Liver (tissue), 8 donors: ENCODE measurements at regions not wholly inside any gene's neighbourhood (a gene's known extent, or its start where the extent isn't known, plus 50 kb on each side); places are given as distances from the start of the nearest gene placed in this dataset.

Source experiments
- DNase-seq: peaks from one replicate; pipeline ENCODE4 v3.0.0-alpha.2; 2017; ENCODE audit warnings: low spot score
- H3K27ac ChIP-seq, 2 donors: one replicate each; pipeline ENCODE4 v1.7.0; 2013; ENCODE audit warnings: inconsistent platforms in 2 of 2, low read length in 2 of 2, control low read depth in 1 of 2, low read depth in 1 of 2, mild to moderate bottlenecking in 1 of 2
- H3K27me3 ChIP-seq, 4 donors: one replicate each; pipeline versions ENCODE4 v1.6.1 to v1.7.0; 2013; ENCODE audit warnings: low read length in 3 of 4, inconsistent platforms in 1 of 4, mild to moderate bottlenecking in 1 of 4, moderate library complexity in 1 of 4; ENCODE audit not compliant: control insufficient read depth in 4 of 4, insufficient read depth in 4 of 4
- H3K36me3 ChIP-seq, 4 donors: one replicate each; pipeline versions ENCODE4 v1.6.1 to v1.7.0; 2013; ENCODE audit warnings: low read length in 3 of 4, mild to moderate bottlenecking in 3 of 4, low read depth in 1 of 4, moderate library complexity in 1 of 4; ENCODE audit not compliant: control insufficient read depth in 4 of 4, insufficient read depth in 3 of 4
- H3K4me1 ChIP-seq, 4 donors: one replicate each; pipeline versions ENCODE4 v1.6.1 to v1.7.0; 2013; ENCODE audit warnings: low read length in 3 of 4, mild to moderate bottlenecking in 3 of 4, moderate library complexity in 1 of 4; ENCODE audit not compliant: control insufficient read depth in 4 of 4, insufficient read depth in 4 of 4
- H3K4me3 ChIP-seq, 3 donors: one replicate each; pipeline versions ENCODE4 v1.6.1 to v1.7.0; 2013; ENCODE audit warnings: low read length in 3 of 3, control low read depth in 1 of 3, low read depth in 1 of 3, mild to moderate bottlenecking in 1 of 3
- H3K9ac ChIP-seq, 2 donors: one replicate each; pipeline ENCODE4 v1.7.0; 2013; ENCODE audit warnings: low read length in 2 of 2, mild to moderate bottlenecking in 2 of 2, moderate library complexity in 2 of 2, control low read depth in 1 of 2, low read depth in 1 of 2
- H3K9me3 ChIP-seq, 4 donors: one replicate each; pipeline versions ENCODE4 v1.6.1 to v1.7.0; 2013; ENCODE audit warnings: low read length in 3 of 4; ENCODE audit not compliant: control insufficient read depth in 4 of 4
- ATF3 ChIP-seq: IDR thresholded peaks from 2 replicates; pipeline ENCODE4 v1.6.1; 2016; ENCODE audit warnings: antibody characterized with exemption
- CTCF ChIP-seq: fragments of 150-350 bp; IDR thresholded peaks from 2 replicates; pipeline ENCODE4 v1.5.1; 2017; ENCODE audit warnings: improper control_type of control experiment, low read depth, low read length; ENCODE audit not compliant: missing input control
- EGR1 ChIP-seq, 2 donors: IDR thresholded peaks; 2 replicates each; pipeline ENCODE4 v1.6.1; 2016 to 2018; ENCODE audit warnings: antibody characterized with exemption in 2 of 2, low read depth in 2 of 2
- FOXA1 ChIP-seq: IDR thresholded peaks from 2 replicates; pipeline ENCODE4 v1.6.1; 2016; ENCODE audit warnings: antibody characterized with exemption
- GABPA ChIP-seq, 2 donors: IDR thresholded peaks in 1 of 2; conservative IDR thresholded peaks in 1 of 2; 2 replicates each; pipeline ENCODE4 v1.6.1; 2016; ENCODE audit warnings: antibody characterized with exemption in 2 of 2, mild to moderate bottlenecking in 1 of 2, moderate library complexity in 1 of 2
- HNF4A ChIP-seq, 2 donors: conservative IDR thresholded peaks; 2 replicates each; pipeline ENCODE4 v1.6.1; 2016; ENCODE audit warnings: antibody characterized with exemption in 2 of 2, mild to moderate bottlenecking in 2 of 2
- HNF4G ChIP-seq: IDR thresholded peaks from 2 replicates; pipeline ENCODE4 v1.6.1; 2016; ENCODE audit warnings: antibody characterized with exemption
- JUND ChIP-seq, 2 donors: IDR thresholded peaks; 2 replicates each; pipeline ENCODE4 v1.6.1; 2016; ENCODE audit warnings: antibody characterized with exemption in 2 of 2
- MAX ChIP-seq: IDR thresholded peaks from 2 replicates; pipeline ENCODE4 v1.6.1; 2016; ENCODE audit warnings: antibody characterized with exemption
- NR2F2 ChIP-seq: IDR thresholded peaks from 2 replicates; pipeline ENCODE4 v1.6.1; 2016; ENCODE audit warnings: antibody characterized with exemption
- RAD21 ChIP-seq, 2 donors: IDR thresholded peaks; 2 replicates each; pipeline ENCODE4 v1.6.1; 2016; ENCODE audit warnings: antibody characterized with exemption in 2 of 2, mild to moderate bottlenecking in 2 of 2
- REST ChIP-seq: IDR thresholded peaks from 2 replicates; pipeline ENCODE4 v1.6.1; 2016; ENCODE audit warnings: antibody characterized with exemption, mild to moderate bottlenecking
- RXRA ChIP-seq, 2 donors: IDR thresholded peaks; 2 replicates each; pipeline ENCODE4 v1.6.1; 2017 to 2018; ENCODE audit warnings: antibody characterized with exemption in 2 of 2, mild to moderate bottlenecking in 1 of 2
- SP1 ChIP-seq: IDR thresholded peaks from 2 replicates; pipeline ENCODE4 v1.6.1; 2018; ENCODE audit warnings: antibody characterized with exemption, mild to moderate bottlenecking
- TAF1 ChIP-seq: conservative IDR thresholded peaks from 2 replicates; pipeline ENCODE4 v1.6.1; 2016; ENCODE audit warnings: antibody characterized with exemption, mild to moderate bottlenecking
- YY1 ChIP-seq: IDR thresholded peaks from 2 replicates; pipeline ENCODE4 v1.6.1; 2016; ENCODE audit warnings: antibody characterized with exemption, mild to moderate bottlenecking
- ZBTB33 ChIP-seq: IDR thresholded peaks from 2 replicates; pipeline ENCODE4 v1.6.1; 2016; ENCODE audit warnings: antibody characterized with exemption
- WGBS: extraction: QIAGEN DNeasy Blood & Tissue Kit; methylation state at CpG from one replicate; pipeline ENCODE4 v1.1.7; 2013; 5-methylcytosine and 5-hydroxymethylcytosine counted together
- donor health status: healthy.
- donor health status: healthy.
- donor health status: healthy.
- donor health status: healthy.
- donor health status: healthy.

- H3K27me3 ChIP-seq = no peaks in the 10 kb centered on the region
- 98% methylated on average over 1 of the region's 1 CpG for WGBS
- no peak for DNase-seq
Observed at GRCh38 chr4:140244328-140244727, 90.3 kb upstream of the MAML3 start.

More at GRCh38 chr4:140244328-140244727, 90.3 kb upstream of the MAML3 start:
- H3K4me3 ChIP-seq = no peak overlapping the region
- peaks cover 0 to 1% (median 0%) of the 10 kb centered on the region in 4 donors for H3K4me1 ChIP-seq
- H3K27ac ChIP-seq = no peak overlapping the region
- no peak for TF ChIP-seq CTCF
- no peak for TF ChIP-seq FOXA1
- no peak for TF ChIP-seq ATF3
- no peak for TF ChIP-seq YY1
- TF ChIP-seq HNF4A (conservative IDR thresholded peaks at IDR 0.05) = no peak
- TF ChIP-seq GABPA (IDR thresholded peaks at IDR 0.05 in 1 of 2, conservative IDR thresholded peaks at IDR 0.05 in 1 of 2) = no peak
- no peak for TF ChIP-seq MAX
- TF ChIP-seq REST = no peak
- no peak for TF ChIP-seq RAD21 (IDR thresholded peaks at IDR 0.05)
- TF ChIP-seq ZBTB33 = no peak
- no peak for TF ChIP-seq JUND (IDR thresholded peaks at IDR 0.05)
- TF ChIP-seq SP1 = no peak
- no peak for TF ChIP-seq TAF1
- TF ChIP-seq EGR1 (IDR thresholded peaks at IDR 0.05; ENCODE audit: low read depth in 2 of 2) = no peak
- TF ChIP-seq NR2F2 = no peak
- TF ChIP-seq HNF4G = no peak
- TF ChIP-seq RXRA (IDR thresholded peaks at IDR 0.05) = no peak
- no peaks in the 10 kb centered on the region for H3K36me3 ChIP-seq
- no peaks in the 10 kb centered on the region for H3K9me3 ChIP-seq
- no peak overlapping the region for H3K9ac ChIP-seq
